Loucy (cell line): ENCODE measurements at regions not wholly inside any gene's neighbourhood (a gene's known extent, or its start where the extent isn't known, plus 50 kb on each side); places are given as distances from the start of the nearest gene placed in this dataset.

ENCODE experiments used
- H2AFZ ChIP-seq: fragments of 200-600 bp; sonication (generic); 2 replicates; pipeline ENCODE4 v1.6.0; 2016; ENCODE audit warnings: antibody characterized with exemption, mild to moderate bottlenecking, low read length, moderate library complexity
- H3F3A ChIP-seq: fragments of 200-600 bp; 2 replicates; pipeline ENCODE4 v1.6.0; 2016; ENCODE audit warnings: antibody characterized with exemption, low read depth, mild to moderate bottlenecking
- H3K27me3 ChIP-seq: fragments of 200-600 bp; sonication (generic); 2 replicates; pipeline ENCODE4 v1.6.1; 2014; ENCODE audit warnings: low read length, mild to moderate bottlenecking; ENCODE audit not compliant: insufficient read depth, poor library complexity, severe bottlenecking
- H3K36me3 ChIP-seq: fragments of 200-600 bp; sonication (generic); 2 replicates; pipeline ENCODE4 v1.6.1; 2016; ENCODE audit warnings: low read length; ENCODE audit not compliant: insufficient read depth
- H3K4me1 ChIP-seq: fragments of 200-600 bp; sonication (generic); 2 replicates; pipeline ENCODE4 v1.5.1; 2014; ENCODE audit warnings: low read length, mild to moderate bottlenecking; ENCODE audit not compliant: insufficient read depth, poor library complexity, severe bottlenecking
- H3K4me2 ChIP-seq: fragments of 200-600 bp; sonication (generic); 2 replicates; pipeline ENCODE4 v1.6.0; 2014; ENCODE audit warnings: antibody characterized with exemption, low read length, low read depth, mild to moderate bottlenecking; ENCODE audit not compliant: poor library complexity, severe bottlenecking
- H3K4me3 ChIP-seq: fragments of 200-600 bp; sonication (generic); 2 replicates; pipeline ENCODE4 v1.5.1; 2014; ENCODE audit warnings: low read length, mild to moderate bottlenecking, mixed read lengths; ENCODE audit not compliant: poor library complexity, severe bottlenecking
- H3K79me2 ChIP-seq: fragments of 200-600 bp; sonication (generic); 2 replicates; pipeline ENCODE4 v1.6.1; 2014; ENCODE audit warnings: low read length; ENCODE audit not compliant: insufficient read depth
- H3K9ac ChIP-seq: fragments of 200-600 bp; sonication (generic); 2 replicates; pipeline ENCODE4 v1.6.0; 2014; ENCODE audit warnings: mild to moderate bottlenecking, low read depth, low read length, moderate library complexity; ENCODE audit not compliant: poor library complexity, severe bottlenecking
- H3K9me2 ChIP-seq: fragments of 200-600 bp; sonication (generic); replicated peaks from 2 replicates; pipeline ENCODE4 v1.6.1; 2016; ENCODE audit warnings: low read depth, low read length, mixed read lengths
- H3K9me3 ChIP-seq: fragments of 200-600 bp; sonication (generic); 2 replicates; pipeline ENCODE4 v1.6.1; 2014; ENCODE audit warnings: mild to moderate bottlenecking, antibody characterized with exemption, low read length, low read depth; ENCODE audit not compliant: insufficient read depth
- H4K20me1 ChIP-seq: fragments of 200-600 bp; sonication (generic); 2 replicates; pipeline ENCODE4 v1.6.0; 2014; ENCODE audit warnings: antibody characterized with exemption, low read length, mild to moderate bottlenecking; ENCODE audit not compliant: insufficient read depth, poor library complexity, severe bottlenecking
- EZH2phosphoT487 ChIP-seq: fragments of 200-600 bp; IDR thresholded peaks from 2 replicates; pipeline ENCODE4 v1.6.1; 2018; ENCODE audit warnings: antibody characterized with exemption, mild to moderate bottlenecking, moderate library complexity, borderline replicate concordance
- TF ChIP-seq, protein P1 (sequence below): fragments of 200-600 bp; sonication (generic); conservative IDR thresholded peaks from 2 replicates; pipeline ENCODE4 v1.5.1; 2014; ENCODE audit warnings: mild to moderate bottlenecking, antibody characterized with exemption, low read length

DNA sequence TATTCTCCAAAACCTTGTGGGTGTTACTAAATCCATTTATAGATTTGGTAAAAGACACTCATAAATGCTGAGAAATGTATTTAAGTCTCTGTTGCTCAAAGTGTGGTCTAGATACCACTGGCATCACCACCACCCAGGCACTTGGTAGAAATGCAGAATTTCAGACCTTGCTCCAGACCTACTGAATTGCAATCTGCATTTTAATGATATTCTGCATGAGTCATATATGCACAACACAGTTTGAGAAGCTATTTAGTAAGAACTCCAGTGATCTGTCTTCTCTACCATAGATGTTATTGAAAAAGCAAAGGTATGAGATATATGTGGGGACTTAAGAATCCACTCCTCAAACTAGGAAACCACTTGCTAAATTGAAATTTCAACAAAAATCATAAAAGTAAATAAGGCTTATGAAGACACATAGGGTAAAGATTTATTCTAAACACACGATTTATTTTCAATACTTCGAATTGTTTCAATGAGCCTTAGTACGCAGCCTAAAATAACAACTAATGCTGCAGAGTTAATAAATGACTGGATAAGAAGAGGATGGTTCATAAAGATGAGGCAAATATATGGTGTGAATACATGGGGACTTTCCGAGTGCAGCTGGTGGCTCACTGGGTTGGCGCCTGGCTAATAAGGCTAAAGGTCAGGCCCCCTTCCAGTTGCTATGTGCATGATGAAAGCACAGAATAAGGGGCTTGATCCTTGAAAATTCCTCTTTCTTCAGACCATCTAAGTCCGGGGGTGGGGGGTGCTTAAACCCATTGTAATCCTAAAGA, 813.3 kb downstream of the NR2F2 start:
- Histone ChIP-seq H3K27me3 (no peaks in the 10 kb centered on the region), H4K20me1 (no peaks in the 10 kb centered on the region), H3K9ac (no peak overlapping the region), H3K4me2 (no peak overlapping the region), H3K9me3 (no peaks in the 10 kb centered on the region), H3K4me1 (no peaks in the 10 kb centered on the region), H2AFZ (no peak overlapping the region), H3K36me3 (no peaks in the 10 kb centered on the region), H3K4me3 (no peak overlapping the region), H3K79me2 (no peaks in the 10 kb centered on the region), H3F3A (no peaks in the 10 kb centered on the region), H3K9me2 (no peaks in the 10 kb centered on the region)
- TF ChIP-seq, protein P1, sequence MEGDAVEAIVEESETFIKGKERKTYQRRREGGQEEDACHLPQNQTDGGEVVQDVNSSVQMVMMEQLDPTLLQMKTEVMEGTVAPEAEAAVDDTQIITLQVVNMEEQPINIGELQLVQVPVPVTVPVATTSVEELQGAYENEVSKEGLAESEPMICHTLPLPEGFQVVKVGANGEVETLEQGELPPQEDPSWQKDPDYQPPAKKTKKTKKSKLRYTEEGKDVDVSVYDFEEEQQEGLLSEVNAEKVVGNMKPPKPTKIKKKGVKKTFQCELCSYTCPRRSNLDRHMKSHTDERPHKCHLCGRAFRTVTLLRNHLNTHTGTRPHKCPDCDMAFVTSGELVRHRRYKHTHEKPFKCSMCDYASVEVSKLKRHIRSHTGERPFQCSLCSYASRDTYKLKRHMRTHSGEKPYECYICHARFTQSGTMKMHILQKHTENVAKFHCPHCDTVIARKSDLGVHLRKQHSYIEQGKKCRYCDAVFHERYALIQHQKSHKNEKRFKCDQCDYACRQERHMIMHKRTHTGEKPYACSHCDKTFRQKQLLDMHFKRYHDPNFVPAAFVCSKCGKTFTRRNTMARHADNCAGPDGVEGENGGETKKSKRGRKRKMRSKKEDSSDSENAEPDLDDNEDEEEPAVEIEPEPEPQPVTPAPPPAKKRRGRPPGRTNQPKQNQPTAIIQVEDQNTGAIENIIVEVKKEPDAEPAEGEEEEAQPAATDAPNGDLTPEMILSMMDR: no peak
- TF ChIP-seq EZH2phosphoT487: no peak

DNA sequence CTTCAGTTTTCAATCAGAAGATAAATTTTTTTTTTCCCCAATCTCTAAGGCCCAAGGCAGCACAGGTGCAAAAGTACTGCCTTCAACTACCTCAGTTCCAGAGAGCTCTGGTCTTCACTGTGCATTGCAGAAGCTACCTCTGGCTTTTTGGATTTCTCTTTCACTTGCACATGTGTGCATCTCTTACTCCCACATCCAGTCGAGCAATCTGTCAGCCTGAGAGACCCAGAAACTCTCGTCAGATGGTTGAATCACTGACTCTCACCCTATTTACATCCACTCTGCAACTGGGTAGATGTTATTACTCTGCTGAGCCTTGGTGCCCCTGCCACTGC, 813.8 kb downstream of the NR2F2 start:
- H3K9me3 ChIP-seq: no peaks in the 10 kb centered on the region
- no peak overlapping the region for H2AFZ ChIP-seq
- H4K20me1 ChIP-seq: no peaks in the 10 kb centered on the region
- H3K9me2 ChIP-seq: no peaks in the 10 kb centered on the region
- TF ChIP-seq EZH2phosphoT487: no peak
- TF ChIP-seq, protein P1: no peak
- no peak overlapping the region for H3K4me2 ChIP-seq
- H3K4me3 ChIP-seq: no peak overlapping the region
- no peak overlapping the region for H3K9ac ChIP-seq
- H3F3A ChIP-seq: no peaks in the 10 kb centered on the region
- no peaks in the 10 kb centered on the region for H3K36me3 ChIP-seq
- no peaks in the 10 kb centered on the region for H3K4me1 ChIP-seq
- H3K27me3 ChIP-seq: no peaks in the 10 kb centered on the region
- no peaks in the 10 kb centered on the region for H3K79me2 ChIP-seq

DNA sequence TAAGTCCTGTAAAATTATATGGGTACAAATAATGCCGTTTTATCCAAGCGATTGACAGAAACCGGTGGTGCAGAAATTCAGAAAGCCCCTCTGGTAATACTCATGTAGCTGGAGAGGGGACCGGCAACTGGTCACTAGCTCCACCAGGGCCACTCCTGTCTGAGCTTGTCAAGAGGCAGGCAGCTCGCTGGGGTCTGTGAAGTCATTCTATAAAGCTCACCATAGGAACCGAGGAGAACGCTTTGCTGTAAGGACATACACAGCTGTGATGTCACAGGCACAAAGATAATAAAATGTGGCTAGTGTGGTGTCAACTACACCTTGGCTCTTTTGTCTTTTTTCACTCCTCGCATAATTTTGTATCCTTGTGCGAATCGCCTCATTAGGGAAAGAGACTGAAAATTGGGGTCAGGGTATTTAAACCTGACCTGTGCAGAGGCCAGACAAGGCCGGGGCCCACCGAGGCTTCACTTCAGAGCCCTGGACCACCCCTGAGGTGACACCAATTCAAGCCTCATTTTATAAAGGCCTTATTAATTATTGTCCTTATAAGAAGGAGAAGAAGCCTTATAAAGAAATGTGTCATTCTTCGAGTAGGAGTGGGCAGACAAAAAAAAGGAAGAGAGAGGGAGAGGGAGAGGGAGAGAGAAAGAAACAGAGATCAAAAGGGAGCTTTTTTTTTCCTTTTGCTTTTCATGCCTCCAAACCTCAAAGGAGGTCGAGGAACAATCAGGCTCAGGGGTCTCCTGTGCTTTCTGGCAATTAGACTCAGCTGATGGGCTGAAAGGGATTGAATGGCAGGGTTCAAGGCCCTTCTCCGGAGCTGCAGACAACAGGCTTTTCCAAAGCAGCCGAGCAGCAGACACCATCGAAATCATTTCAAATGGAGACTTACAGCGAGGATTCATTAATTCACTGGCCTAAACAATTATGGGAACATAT, 813.3 kb upstream of the ARRDC4 start:
- Histone ChIP-seq H3K4me3 (no peak overlapping the region), H4K20me1 (no peaks in the 10 kb centered on the region), H3K4me1 (no peaks in the 10 kb centered on the region), H3F3A (no peaks in the 10 kb centered on the region), H3K9ac (no peak overlapping the region), H3K9me2 (no peaks in the 10 kb centered on the region), H3K4me2 (no peak overlapping the region), H3K27me3 (no peaks in the 10 kb centered on the region), H3K79me2 (no peaks in the 10 kb centered on the region), H3K36me3 (no peaks in the 10 kb centered on the region), H2AFZ (no peak overlapping the region), H3K9me3 (no peaks in the 10 kb centered on the region)
- TF ChIP-seq EZH2phosphoT487: no peak
- TF ChIP-seq, protein P1: no peak
